ENCODE measurements at regions not wholly inside any gene's neighbourhood (a gene's known extent, or its start where the extent isn't known, plus 50 kb on each side); places are given as distances from the start of the nearest gene placed in this dataset.
"Not testable (repeated sequence)": the region's sequence is repeated elsewhere in the genome, so short reads cannot be mapped to it uniquely, and the experiment has no call there.

DNA sequence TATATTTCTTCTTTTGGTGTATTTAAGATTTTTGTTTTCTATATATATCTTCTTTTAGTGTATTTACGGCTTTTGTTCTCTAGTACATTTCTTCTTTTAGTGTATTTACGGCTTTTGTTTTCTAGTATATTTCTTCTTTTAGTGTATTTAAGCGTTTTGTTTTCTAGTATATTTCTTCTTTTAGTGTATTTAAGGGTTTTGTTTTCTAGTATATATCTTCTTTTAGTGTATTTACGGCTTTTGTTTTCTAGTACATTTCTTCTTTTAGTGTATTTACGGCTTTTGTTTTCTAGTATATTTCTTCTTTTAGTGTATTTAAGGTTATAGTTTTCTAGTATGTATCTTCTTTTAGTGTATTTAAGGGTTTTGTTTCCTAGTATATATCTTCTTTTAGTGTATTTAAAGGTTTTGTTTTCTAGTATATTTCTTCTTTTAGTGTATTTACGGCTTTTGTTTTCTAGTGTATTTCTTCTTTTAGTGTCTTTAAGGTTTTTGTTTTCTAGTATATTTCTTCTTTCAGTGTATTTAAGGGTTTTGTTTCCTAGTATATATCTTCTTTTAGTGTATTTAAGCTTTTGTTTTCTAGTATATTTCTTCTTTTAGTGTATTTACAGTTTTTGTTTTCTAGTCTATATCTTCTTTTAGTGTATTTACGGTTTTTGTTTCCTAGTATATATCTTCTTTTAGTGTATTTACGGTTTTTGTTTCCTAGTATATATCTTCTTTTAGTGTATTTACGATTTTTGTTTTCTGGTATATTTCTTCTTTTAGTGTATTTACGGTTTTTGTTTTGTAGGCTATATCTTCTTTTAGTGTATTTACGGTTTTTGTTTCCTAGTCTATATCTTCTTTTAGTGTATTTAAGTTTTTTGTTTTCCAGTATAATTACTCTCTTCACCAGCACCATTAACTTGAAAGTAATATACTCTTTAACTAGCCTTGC, 249.4 kb downstream of the SHOX start:
- not testable (repeated sequence) for DNase-seq

- DNase-seq: no peak
Observed at GRCh38 chrX:874061-874460, 243.5 kb downstream of the SHOX start.

GRCh38 chrX:873016-873415, 242.4 kb downstream of the SHOX start:
- DNase-seq: no peak

- no peak for DNase-seq
Observed at GRCh38 chrX:872090-872489, 241.5 kb downstream of the SHOX start.

- no peak for DNase-seq
Observed at GRCh38 chrX:871626-872025, 241.0 kb downstream of the SHOX start.

GRCh38 chrX:867966-868647, 237.5 kb downstream of the SHOX start:
- no peak for DNase-seq

DNA sequence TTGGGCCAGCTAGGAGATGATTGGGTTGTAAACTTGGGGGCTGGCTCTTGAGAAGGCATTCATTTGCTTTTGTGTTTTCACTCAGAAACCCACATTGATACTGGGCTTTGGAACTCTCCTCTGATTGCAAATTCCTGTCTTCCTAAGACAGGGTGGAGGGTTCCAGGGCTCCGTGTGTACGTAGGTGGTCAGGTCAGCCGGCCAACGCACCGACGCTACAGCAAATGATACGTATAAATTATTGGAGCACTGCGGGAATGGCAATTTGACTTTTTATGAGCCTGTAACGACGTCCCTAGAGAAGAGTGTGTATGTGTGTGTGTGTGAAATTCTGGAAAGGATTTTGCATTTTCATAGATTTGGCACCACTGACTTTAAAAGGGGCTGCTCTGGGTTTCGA, 236.9 kb downstream of the SHOX start:
- DNase-seq: no peak

DNA sequence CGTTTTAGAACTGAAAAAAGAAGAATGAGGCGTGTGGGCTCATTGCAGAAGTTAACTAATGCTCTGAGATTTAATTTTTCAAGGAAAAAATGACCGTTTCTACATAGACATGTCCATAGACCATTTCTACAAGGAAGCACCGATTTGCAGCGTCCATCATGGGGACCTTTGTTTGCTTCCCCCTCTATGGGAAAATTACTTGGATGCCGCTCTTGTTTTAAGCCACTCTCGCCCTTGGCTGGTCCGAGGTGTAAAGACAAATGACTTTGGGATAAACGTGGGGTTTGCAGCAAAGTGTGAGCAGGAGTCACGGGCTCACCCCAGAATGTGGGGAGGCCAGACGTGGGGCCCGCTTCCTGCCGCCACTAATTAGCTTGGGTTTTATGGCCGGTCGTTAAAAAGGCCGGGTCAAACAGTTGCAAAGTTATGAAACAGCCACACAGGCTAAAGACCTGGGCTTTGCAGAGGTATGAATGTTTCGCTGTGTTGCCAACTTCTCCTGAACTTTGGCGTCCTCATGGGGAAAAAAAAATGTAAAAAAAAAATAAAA, 235.9 kb downstream of the SHOX start:
- no peak for DNase-seq

GRCh38 chrX:865422-865821, 234.8 kb downstream of the SHOX start:
- DNase-seq: no peak

GRCh38 chrX:861921-862320, 231.3 kb downstream of the SHOX start:
- DNase-seq: no peak

DNA sequence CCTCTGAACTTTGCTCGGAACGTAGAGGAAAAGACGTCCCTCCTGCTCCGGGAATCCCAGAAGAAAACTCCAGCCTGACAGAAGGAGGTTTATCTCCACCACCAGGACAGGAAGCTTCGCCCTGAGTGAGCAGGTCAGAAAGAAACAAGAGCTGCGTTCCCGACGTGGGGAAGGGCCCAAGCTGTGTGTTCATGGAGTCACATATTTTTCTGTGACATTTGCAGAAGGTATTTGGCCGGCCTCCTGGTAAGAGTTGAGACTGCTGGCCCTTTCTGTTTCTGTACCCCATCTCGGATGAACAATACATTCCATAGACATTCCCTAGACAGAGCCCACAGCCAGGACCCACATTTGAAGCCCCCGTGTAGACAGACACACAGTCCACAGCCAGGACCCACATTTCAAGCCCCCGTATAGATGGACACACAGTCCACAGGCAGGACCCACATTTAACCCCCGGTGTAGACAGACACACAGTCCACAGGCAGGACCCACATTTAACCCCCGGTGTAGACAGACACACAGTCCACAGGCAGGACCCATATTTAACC, 230.8 kb downstream of the SHOX start:
- no peak for DNase-seq

- DNase-seq: no peak
Observed at GRCh38 chrX:859329-859728, 228.7 kb downstream of the SHOX start.

GRCh38 chrX:858542-859078, 228.0 kb downstream of the SHOX start:
- DNase-seq: no peak

- no peak for DNase-seq
Observed at GRCh38 chrX:857376-857775, 226.8 kb downstream of the SHOX start.

- DNase-seq: no peak
Observed at GRCh38 chrX:856566-857290, 226.1 kb downstream of the SHOX start.

- no peak for DNase-seq
Observed at GRCh38 chrX:853304-853703, 222.7 kb downstream of the SHOX start.

- DNase-seq: no peak
Observed at GRCh38 chrX:850471-850916, 219.9 kb downstream of the SHOX start.

DNA sequence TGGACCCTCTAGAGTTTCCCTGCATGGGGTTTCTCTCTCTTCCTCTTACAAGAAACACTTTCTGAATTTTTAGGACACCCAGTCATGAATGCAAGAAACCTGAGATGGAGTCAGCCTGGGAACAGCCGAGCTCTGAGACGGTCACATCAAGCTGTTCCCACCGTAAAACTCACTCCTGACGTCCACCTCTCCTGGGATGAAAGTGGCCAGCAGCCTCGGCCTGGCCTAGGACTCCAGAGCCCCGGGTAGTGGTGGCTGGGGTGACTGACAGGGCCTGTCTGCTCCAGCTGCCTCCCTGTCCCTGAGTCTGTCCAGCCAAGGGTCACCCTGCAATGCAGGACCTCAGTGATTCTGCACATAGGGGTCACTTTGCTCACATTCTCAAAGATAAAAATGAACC, 217.8 kb downstream of the SHOX start:
- DNase-seq: no peak

- DNase-seq: no peak
Observed at GRCh38 chrX:843306-843705, 212.7 kb downstream of the SHOX start.

DNA sequence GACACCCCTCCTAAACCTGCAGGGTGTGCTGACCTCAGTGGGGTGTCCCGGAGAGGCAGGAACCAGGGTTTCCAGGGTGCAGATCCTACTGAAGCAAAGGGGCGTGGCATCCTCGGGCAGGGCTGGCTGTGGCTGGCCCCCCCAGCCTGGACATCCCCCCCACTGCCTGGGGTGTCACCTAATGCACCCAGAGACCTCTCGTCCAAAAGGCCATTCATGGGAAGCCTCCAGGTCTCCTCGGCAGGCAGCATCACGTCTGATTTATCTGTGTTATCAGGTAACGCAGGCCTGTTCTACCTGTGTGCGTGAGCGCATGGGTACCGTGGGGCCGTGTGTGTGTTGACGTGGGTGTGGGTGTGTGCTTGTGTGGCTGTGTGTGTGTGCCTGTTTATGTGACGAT, 210.0 kb downstream of the SHOX start:
- no peak for DNase-seq

DNA sequence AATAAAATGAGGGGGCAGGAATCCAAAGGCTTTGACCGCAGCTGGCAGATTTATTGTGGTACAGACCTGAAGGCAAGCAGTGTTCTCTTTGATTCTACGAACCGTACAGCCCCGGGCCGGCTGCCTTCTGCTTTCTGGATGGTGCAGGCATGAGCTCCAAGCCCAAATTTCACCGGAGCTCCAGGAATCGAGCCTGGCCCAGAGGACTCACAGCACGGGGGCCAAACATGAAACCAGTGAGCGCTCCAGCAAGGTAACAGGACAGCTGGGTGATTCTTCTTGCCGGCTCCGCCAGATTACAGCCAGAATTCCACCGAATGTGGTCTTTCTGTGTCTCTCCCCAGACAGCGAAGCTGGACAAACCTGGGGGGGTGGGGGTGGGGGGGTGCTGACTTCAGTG, 208.1 kb downstream of the SHOX start:
- DNase-seq: not testable (repeated sequence)

DNA sequence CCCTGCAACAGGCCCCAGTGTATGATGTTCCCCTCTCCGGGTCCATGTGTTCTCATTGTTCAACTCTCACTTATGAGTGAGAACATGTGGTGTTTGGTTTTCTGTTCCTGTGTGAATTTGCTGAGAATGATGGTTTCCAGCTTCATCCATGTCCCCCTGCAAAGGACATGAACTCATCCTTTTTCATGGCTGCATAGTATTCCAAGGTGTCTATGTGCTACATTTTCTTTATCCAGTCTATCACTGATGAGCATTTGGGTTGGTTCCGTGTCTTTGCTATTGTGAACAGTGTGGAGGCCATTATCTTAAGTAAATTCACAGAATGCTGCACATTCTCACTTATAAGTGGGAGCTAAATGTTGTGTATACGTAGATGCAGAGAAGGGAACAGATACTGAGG, 205.3 kb downstream of the SHOX start:
- DNase-seq: not testable (repeated sequence)

GRCh38 chrX:830532-830931, 199.9 kb downstream of the SHOX start:
- DNase-seq: no peak

All from CD4-positive, alpha-beta T cell treated with Interleukin-21 for 1 hour (primary cell).